ENCODE measurements at regions not wholly inside any gene's neighbourhood (a gene's known extent, or its start where the extent isn't known, plus 50 kb on each side); places are given as distances from the start of the nearest gene placed in this dataset.
A peak's percentile ranks its signal among the peaks of the same experiment; 100 is the strongest.

- no peaks in the 10 kb centered on the region for H3K4me1 ChIP-seq (ENCODE audit: control insufficient read depth, insufficient read depth, low read length)
- no peak for DNase-seq
- H3K27me3 ChIP-seq (ENCODE audit: control insufficient read depth, insufficient read depth, low read length), result no peaks in the 10 kb centered on the region
- H3K36me3 ChIP-seq (ENCODE audit: control insufficient read depth, insufficient read depth, low read length), result no peaks in the 10 kb centered on the region
- no peak overlapping the region for H3K4me3 ChIP-seq (ENCODE audit: low read length)
- 92% methylated on average over 3 of the region's 8 CpGs for WGBS (ENCODE audit: insufficient coverage, low lambda C conversion rate)
- H3K27ac ChIP-seq (ENCODE audit: low read length), result no peak overlapping the region
- no peaks in the 10 kb centered on the region for H3K9me3 ChIP-seq (ENCODE audit: control insufficient read depth, low read depth, low read length)
Measured at GRCh38 chr9:88056876-88057275, 81.4 kb downstream of the SPATA31C2 start.

GRCh38 chr9:88053856-88054501 lies 79.6 kb upstream of the CDK20 start:
- Histone ChIP-seq H3K9me3 (ENCODE audit: control insufficient read depth, low read depth, low read length) (no peaks in the 10 kb centered on the region), H3K4me1 (ENCODE audit: control insufficient read depth, insufficient read depth, low read length) (no peaks in the 10 kb centered on the region), H3K27me3 (ENCODE audit: control insufficient read depth, insufficient read depth, low read length) (no peaks in the 10 kb centered on the region), H3K36me3 (ENCODE audit: control insufficient read depth, insufficient read depth, low read length) (no peaks in the 10 kb centered on the region), H3K27ac (ENCODE audit: low read length) (no peak overlapping the region), H3K4me3 (ENCODE audit: low read length) (no peak overlapping the region)
- WGBS (ENCODE audit: insufficient coverage, low lambda C conversion rate), result no CpG with 5 or more reads among the region's 9 CpGs
- no peak for DNase-seq

DNA sequence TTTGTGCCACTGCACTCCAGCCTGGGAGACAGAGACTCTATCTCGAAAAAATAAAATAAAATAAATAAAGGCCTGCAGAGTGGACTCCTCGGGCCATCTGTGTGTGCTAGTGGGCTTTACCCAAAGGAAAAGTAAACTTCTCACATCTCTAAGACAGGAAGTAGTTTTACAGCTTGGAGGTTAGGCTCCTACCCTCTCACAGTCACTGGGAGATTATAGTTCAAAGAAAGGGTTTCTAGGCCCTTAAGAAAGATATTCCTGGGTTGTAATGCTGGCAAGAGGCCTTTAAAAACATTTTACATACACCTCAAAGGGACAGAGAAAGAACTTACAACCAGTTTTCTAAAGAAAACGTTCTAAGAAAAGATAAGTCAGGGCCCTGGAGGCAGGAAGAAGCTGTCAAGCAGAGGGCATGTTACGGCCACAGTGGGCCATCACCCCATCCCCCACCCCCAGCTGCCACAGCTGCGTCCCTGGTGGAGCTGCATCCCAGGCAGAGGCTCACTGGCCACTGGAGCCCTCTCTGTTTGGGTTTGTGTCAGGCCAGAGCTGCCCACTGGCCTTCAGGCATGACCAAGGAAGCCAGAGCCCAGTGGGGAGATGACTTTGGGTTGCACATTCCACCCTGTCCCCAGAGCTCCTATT lies 78.1 kb upstream of the CDK20 start:
- no peaks in the 10 kb centered on the region for H3K36me3 ChIP-seq (ENCODE audit: control insufficient read depth, insufficient read depth, low read length)
- no peaks in the 10 kb centered on the region for H3K4me1 ChIP-seq (ENCODE audit: control insufficient read depth, insufficient read depth, low read length)
- no peak overlapping the region for H3K4me3 ChIP-seq (ENCODE audit: low read length)
- no peak for DNase-seq
- WGBS (ENCODE audit: insufficient coverage, low lambda C conversion rate), result no CpG with 5 or more reads among the region's 5 CpGs
- H3K27ac ChIP-seq (ENCODE audit: low read length), result no peak overlapping the region
- no peaks in the 10 kb centered on the region for H3K9me3 ChIP-seq (ENCODE audit: control insufficient read depth, low read depth, low read length)
- no peaks in the 10 kb centered on the region for H3K27me3 ChIP-seq (ENCODE audit: control insufficient read depth, insufficient read depth, low read length)

DNA sequence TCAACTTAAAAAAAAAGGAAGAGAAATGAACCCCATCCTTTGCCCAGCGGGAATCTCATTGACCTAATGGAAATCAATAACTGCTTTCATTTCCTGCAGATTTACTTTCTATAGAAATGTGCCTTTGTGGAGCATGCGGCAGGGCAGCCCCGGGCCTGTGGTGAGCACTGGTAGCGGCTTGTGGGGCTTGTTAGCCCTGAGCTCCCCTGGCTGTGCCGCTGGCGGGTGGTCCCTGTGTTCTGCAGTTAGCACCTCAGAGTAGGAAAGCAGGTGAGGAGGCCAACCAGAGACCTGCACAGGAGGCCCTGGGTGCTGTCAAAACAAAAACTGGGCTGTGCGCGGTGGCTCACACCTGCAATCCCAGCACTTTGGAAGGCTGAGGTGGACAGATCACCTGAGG lies 76.8 kb upstream of the CDK20 start:
- H3K27ac ChIP-seq (ENCODE audit: low read length), result no peak overlapping the region
- H3K27me3 ChIP-seq (ENCODE audit: control insufficient read depth, insufficient read depth, low read length), result no peaks in the 10 kb centered on the region
- 100% methylated on average over 1 of the region's 8 CpGs for WGBS (ENCODE audit: insufficient coverage, low lambda C conversion rate)
- no peaks in the 10 kb centered on the region for H3K36me3 ChIP-seq (ENCODE audit: control insufficient read depth, insufficient read depth, low read length)
- no peak overlapping the region for H3K4me3 ChIP-seq (ENCODE audit: low read length)
- no peaks in the 10 kb centered on the region for H3K9me3 ChIP-seq (ENCODE audit: control insufficient read depth, low read depth, low read length)
- no peaks in the 10 kb centered on the region for H3K4me1 ChIP-seq (ENCODE audit: control insufficient read depth, insufficient read depth, low read length)
- no peak for DNase-seq

- Histone ChIP-seq H3K36me3 (ENCODE audit: control insufficient read depth, insufficient read depth, low read length) (no peaks in the 10 kb centered on the region), H3K4me3 (ENCODE audit: low read length) (no peak overlapping the region), H3K27me3 (ENCODE audit: control insufficient read depth, insufficient read depth, low read length) (no peaks in the 10 kb centered on the region), H3K4me1 (ENCODE audit: control insufficient read depth, insufficient read depth, low read length) (no peaks in the 10 kb centered on the region), H3K27ac (ENCODE audit: low read length) (no peak overlapping the region), H3K9me3 (ENCODE audit: control insufficient read depth, low read depth, low read length) (peaks cover 5% of the 10 kb centered on the region)
- no peak for DNase-seq
- WGBS (ENCODE audit: insufficient coverage, low lambda C conversion rate), result no CpG with 5 or more reads among the region's 14 CpGs
Measured at GRCh38 chr9:88049677-88050307, 75.5 kb upstream of the CDK20 start.

DNA sequence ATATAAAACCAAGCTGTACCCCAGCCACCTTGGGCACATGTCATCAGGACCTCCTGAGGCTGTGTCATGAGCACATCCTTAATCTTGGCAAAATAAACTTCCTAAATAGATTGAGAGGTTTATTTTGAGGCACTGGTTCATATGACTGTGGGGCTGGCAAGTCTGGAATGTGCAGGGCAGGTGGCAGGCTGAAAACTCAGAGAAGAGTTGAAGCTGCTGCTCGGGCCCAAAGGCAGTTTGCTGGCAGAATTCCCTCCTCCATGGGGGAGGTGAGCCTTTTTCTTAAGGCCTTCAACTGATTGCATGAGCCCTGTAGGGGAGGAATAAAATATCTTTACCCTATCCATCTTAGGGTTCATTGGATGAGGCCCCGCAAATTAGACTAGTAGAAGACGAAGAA lies 72.2 kb upstream of the CDK20 start:
- no peaks in the 10 kb centered on the region for H3K27me3 ChIP-seq (ENCODE audit: control insufficient read depth, insufficient read depth, low read length)
- WGBS (ENCODE audit: insufficient coverage, low lambda C conversion rate), result 100% methylated on average over 2 of the region's 3 CpGs
- no peak overlapping the region for H3K4me3 ChIP-seq (ENCODE audit: low read length)
- no peaks in the 10 kb centered on the region for H3K36me3 ChIP-seq (ENCODE audit: control insufficient read depth, insufficient read depth, low read length)
- no peak overlapping the region for H3K27ac ChIP-seq (ENCODE audit: low read length)
- no peaks in the 10 kb centered on the region for H3K4me1 ChIP-seq (ENCODE audit: control insufficient read depth, insufficient read depth, low read length)
- DNase-seq, result no peak
- H3K9me3 ChIP-seq (ENCODE audit: control insufficient read depth, low read depth, low read length), result peaks cover 21% of the 10 kb centered on the region

DNA sequence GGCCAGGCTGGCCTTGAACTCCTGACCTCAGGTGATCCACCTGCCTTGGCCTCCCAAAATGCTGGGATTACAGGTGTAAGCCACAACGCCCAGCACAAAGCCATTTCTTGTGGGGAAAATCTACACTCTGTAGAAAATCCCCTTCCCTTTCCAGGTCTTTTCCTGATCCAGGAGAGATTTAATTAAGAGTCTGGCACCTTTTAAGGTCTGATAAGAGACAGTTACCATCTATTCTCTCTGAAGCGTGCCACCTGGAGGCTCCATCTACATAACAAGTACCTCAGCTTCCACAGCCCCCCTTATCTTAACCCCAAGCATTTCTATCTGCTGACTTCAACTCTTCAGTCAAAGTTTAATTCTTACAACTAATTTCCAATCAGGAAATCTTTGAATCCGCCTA lies 71.4 kb upstream of the CDK20 start:
- H3K27ac ChIP-seq (ENCODE audit: low read length), result no peak overlapping the region
- H3K36me3 ChIP-seq (ENCODE audit: control insufficient read depth, insufficient read depth, low read length), result no peaks in the 10 kb centered on the region
- peaks cover 21% of the 10 kb centered on the region for H3K9me3 ChIP-seq (ENCODE audit: control insufficient read depth, low read depth, low read length)
- no peak for DNase-seq
- H3K4me3 ChIP-seq (ENCODE audit: low read length), result no peak overlapping the region
- no CpG with 5 or more reads among the region's 3 CpGs for WGBS (ENCODE audit: insufficient coverage, low lambda C conversion rate)
- no peaks in the 10 kb centered on the region for H3K27me3 ChIP-seq (ENCODE audit: control insufficient read depth, insufficient read depth, low read length)
- H3K4me1 ChIP-seq (ENCODE audit: control insufficient read depth, insufficient read depth, low read length), result no peaks in the 10 kb centered on the region

- DNase-seq, result no peak
- WGBS (ENCODE audit: insufficient coverage, low lambda C conversion rate), result no CpG with 5 or more reads among the region's 3 CpGs
- no peaks in the 10 kb centered on the region for H3K4me1 ChIP-seq (ENCODE audit: control insufficient read depth, insufficient read depth, low read length)
- no peak overlapping the region for H3K27ac ChIP-seq (ENCODE audit: low read length)
- no peaks in the 10 kb centered on the region for H3K36me3 ChIP-seq (ENCODE audit: control insufficient read depth, insufficient read depth, low read length)
- no peak overlapping the region for H3K4me3 ChIP-seq (ENCODE audit: low read length)
- H3K27me3 ChIP-seq (ENCODE audit: control insufficient read depth, insufficient read depth, low read length), result no peaks in the 10 kb centered on the region
- peaks cover 21% of the 10 kb centered on the region for H3K9me3 ChIP-seq (ENCODE audit: control insufficient read depth, low read depth, low read length)
Measured at GRCh38 chr9:88044200-88044599, 69.9 kb upstream of the CDK20 start.

DNA sequence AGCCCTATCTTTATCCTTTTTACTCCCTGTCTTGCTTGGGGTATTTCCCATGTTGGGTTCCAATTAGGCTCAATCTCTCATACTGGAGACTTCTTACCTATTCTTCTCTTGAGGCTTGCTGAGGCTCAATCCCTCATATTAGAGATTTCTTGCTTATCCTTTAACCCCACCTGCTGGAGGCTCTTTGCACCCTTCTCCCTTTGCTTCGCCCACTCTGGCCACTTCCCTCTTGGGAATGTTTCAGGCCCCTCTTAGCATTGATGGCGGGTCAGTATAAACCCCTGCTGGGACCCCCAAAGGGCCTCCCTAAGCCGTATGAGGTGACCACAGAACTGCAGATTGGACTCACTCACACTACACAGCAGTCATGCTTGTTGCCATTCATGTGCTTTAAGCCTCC lies 69.3 kb upstream of the CDK20 start:
- Histone ChIP-seq H3K4me3 (ENCODE audit: low read length) (no peak overlapping the region), H3K27ac (ENCODE audit: low read length) (no peak overlapping the region), H3K36me3 (ENCODE audit: control insufficient read depth, insufficient read depth, low read length) (no peaks in the 10 kb centered on the region), H3K4me1 (ENCODE audit: control insufficient read depth, insufficient read depth, low read length) (no peaks in the 10 kb centered on the region), H3K27me3 (ENCODE audit: control insufficient read depth, insufficient read depth, low read length) (no peaks in the 10 kb centered on the region), H3K9me3 (ENCODE audit: control insufficient read depth, low read depth, low read length) (peaks cover 21% of the 10 kb centered on the region)
- DNase-seq, result no peak
- no CpG with 5 or more reads among the region's 3 CpGs for WGBS (ENCODE audit: insufficient coverage, low lambda C conversion rate)

DNA sequence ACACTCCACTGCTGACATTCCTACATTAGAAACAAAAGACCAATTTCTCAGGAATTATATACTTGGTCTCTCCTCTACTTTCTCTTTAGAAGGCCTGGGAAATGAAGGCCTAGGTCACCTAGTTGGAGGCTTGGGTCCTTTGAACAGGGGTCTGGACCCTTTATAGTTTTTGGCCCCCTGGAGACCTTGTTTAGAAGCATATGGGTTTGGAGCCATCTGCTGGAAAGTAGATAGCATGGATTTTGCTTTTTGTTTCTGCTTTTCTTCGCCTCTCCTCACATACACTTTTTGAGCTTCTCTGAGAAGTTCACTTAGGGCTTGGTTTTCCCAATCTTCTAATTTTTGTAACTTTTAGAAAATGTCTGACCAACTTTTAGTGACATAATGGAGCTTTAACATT lies 67.1 kb upstream of the CDK20 start:
- Histone ChIP-seq H3K9me3 (ENCODE audit: control insufficient read depth, low read depth, low read length) (peaks cover 24% of the 10 kb centered on the region), H3K4me1 (ENCODE audit: control insufficient read depth, insufficient read depth, low read length) (no peaks in the 10 kb centered on the region), H3K4me3 (ENCODE audit: low read length) (no peak overlapping the region), H3K36me3 (ENCODE audit: control insufficient read depth, insufficient read depth, low read length) (no peaks in the 10 kb centered on the region), H3K27ac (ENCODE audit: low read length) (no peak overlapping the region), H3K27me3 (ENCODE audit: control insufficient read depth, insufficient read depth, low read length) (no peaks in the 10 kb centered on the region)
- 80% methylated on average over 1 of the region's 1 CpG for WGBS (ENCODE audit: insufficient coverage, low lambda C conversion rate)
- peak in 1 of 2 donors; percentile 10 for DNase-seq
